ENCODE measurements at regions not wholly inside any gene's neighbourhood (a gene's known extent, or its start where the extent isn't known, plus 50 kb on each side); places are given as distances from the start of the nearest gene placed in this dataset.

- H3K4me1 Mint-ChIP-seq (ENCODE audit: low read depth): no peaks in the 10 kb centered on the region
- H3K9me3 Mint-ChIP-seq: no peaks in the 10 kb centered on the region
- H3K4me3 Mint-ChIP-seq: no peak overlapping the region
- no peak for DNase-seq (ENCODE audit: low spot score)
- H3K27me3 Mint-ChIP-seq (ENCODE audit: insufficient read depth): no peaks in the 10 kb centered on the region
- intact Hi-C loops (cut with micrococcal nuclease): no loop called here
- H3K36me3 Mint-ChIP-seq (ENCODE audit: low read depth): no peaks in the 10 kb centered on the region
- no peak overlapping the region for H3K27ac Mint-ChIP-seq
Measured at GRCh38 chr3:117117188-117117936, 407.8 kb downstream of the TUSC7 start.

GRCh38 chr3:117118604-117119003 is 409.0 kb downstream of the TUSC7 start:
- Mint-ChIP-seq H3K4me3 (no peak overlapping the region), H3K27me3 (ENCODE audit: insufficient read depth) (no peaks in the 10 kb centered on the region), H3K9me3 (no peaks in the 10 kb centered on the region), H3K4me1 (ENCODE audit: low read depth) (no peaks in the 10 kb centered on the region), H3K36me3 (ENCODE audit: low read depth) (no peaks in the 10 kb centered on the region), H3K27ac (no peak overlapping the region)
- intact Hi-C loops (cut with micrococcal nuclease): no loop called here
- DNase-seq (ENCODE audit: low spot score): no peak

GRCh38 chr3:117120014-117120413 is 410.4 kb downstream of the TUSC7 start:
- no peaks in the 10 kb centered on the region for H3K9me3 Mint-ChIP-seq
- no peaks in the 10 kb centered on the region for H3K36me3 Mint-ChIP-seq (ENCODE audit: low read depth)
- H3K4me3 Mint-ChIP-seq: no peak overlapping the region
- intact Hi-C loops (cut with micrococcal nuclease): no loop called here
- H3K27ac Mint-ChIP-seq: no peak overlapping the region
- no peak for DNase-seq (ENCODE audit: low spot score)
- H3K4me1 Mint-ChIP-seq (ENCODE audit: low read depth): no peaks in the 10 kb centered on the region
- no peaks in the 10 kb centered on the region for H3K27me3 Mint-ChIP-seq (ENCODE audit: insufficient read depth)

GRCh38 chr3:117122609-117123008 is 413.0 kb downstream of the TUSC7 start:
- H3K27me3 Mint-ChIP-seq (ENCODE audit: insufficient read depth): no peaks in the 10 kb centered on the region
- H3K9me3 Mint-ChIP-seq: no peaks in the 10 kb centered on the region
- H3K27ac Mint-ChIP-seq: no peak overlapping the region
- no peaks in the 10 kb centered on the region for H3K36me3 Mint-ChIP-seq (ENCODE audit: low read depth)
- no peak overlapping the region for H3K4me3 Mint-ChIP-seq
- no peaks in the 10 kb centered on the region for H3K4me1 Mint-ChIP-seq (ENCODE audit: low read depth)
- intact Hi-C loops (cut with micrococcal nuclease): no loop called here
- DNase-seq (ENCODE audit: low spot score): no peak

GRCh38 chr3:117126460-117126859 is 416.9 kb downstream of the TUSC7 start:
- Mint-ChIP-seq H3K9me3 (no peaks in the 10 kb centered on the region), H3K27me3 (ENCODE audit: insufficient read depth) (no peaks in the 10 kb centered on the region), H3K4me1 (ENCODE audit: low read depth) (no peaks in the 10 kb centered on the region), H3K4me3 (no peak overlapping the region), H3K36me3 (ENCODE audit: low read depth) (no peaks in the 10 kb centered on the region), H3K27ac (no peak overlapping the region)
- intact Hi-C loops (cut with micrococcal nuclease): no loop called here
- no peak for DNase-seq (ENCODE audit: low spot score)

GRCh38 chr3:117126946-117127546 is 417.5 kb downstream of the TUSC7 start:
- H3K36me3 Mint-ChIP-seq (ENCODE audit: low read depth): no peaks in the 10 kb centered on the region
- intact Hi-C loops (cut with micrococcal nuclease): no loop called here
- H3K27ac Mint-ChIP-seq: no peak overlapping the region
- H3K4me1 Mint-ChIP-seq (ENCODE audit: low read depth): no peaks in the 10 kb centered on the region
- H3K9me3 Mint-ChIP-seq: no peaks in the 10 kb centered on the region
- H3K27me3 Mint-ChIP-seq (ENCODE audit: insufficient read depth): no peaks in the 10 kb centered on the region
- no peak for DNase-seq (ENCODE audit: low spot score)
- no peak overlapping the region for H3K4me3 Mint-ChIP-seq

GRCh38 chr3:117128133-117128532 is 418.6 kb downstream of the TUSC7 start:
- Mint-ChIP-seq H3K27me3 (ENCODE audit: insufficient read depth) (no peaks in the 10 kb centered on the region), H3K9me3 (no peaks in the 10 kb centered on the region), H3K4me1 (ENCODE audit: low read depth) (no peaks in the 10 kb centered on the region), H3K27ac (no peak overlapping the region), H3K4me3 (no peak overlapping the region), H3K36me3 (ENCODE audit: low read depth) (no peaks in the 10 kb centered on the region)
- intact Hi-C loops (cut with micrococcal nuclease): no loop called here
- DNase-seq (ENCODE audit: low spot score): no peak

- no peaks in the 10 kb centered on the region for H3K4me1 Mint-ChIP-seq (ENCODE audit: low read depth)
- H3K27ac Mint-ChIP-seq: no peak overlapping the region
- no peaks in the 10 kb centered on the region for H3K9me3 Mint-ChIP-seq
- H3K36me3 Mint-ChIP-seq (ENCODE audit: low read depth): no peaks in the 10 kb centered on the region
- DNase-seq (ENCODE audit: low spot score): no peak
- no peaks in the 10 kb centered on the region for H3K27me3 Mint-ChIP-seq (ENCODE audit: insufficient read depth)
- intact Hi-C loops (cut with micrococcal nuclease): no loop called here
- no peak overlapping the region for H3K4me3 Mint-ChIP-seq
Measured at GRCh38 chr3:117128872-117129271, 419.3 kb downstream of the TUSC7 start.

- no peak for DNase-seq (ENCODE audit: low spot score)
- Mint-ChIP-seq H3K4me1 (ENCODE audit: low read depth) (no peaks in the 10 kb centered on the region), H3K27me3 (ENCODE audit: insufficient read depth) (no peaks in the 10 kb centered on the region), H3K27ac (no peak overlapping the region), H3K9me3 (no peaks in the 10 kb centered on the region), H3K4me3 (no peak overlapping the region), H3K36me3 (ENCODE audit: low read depth) (no peaks in the 10 kb centered on the region)
- intact Hi-C loops (cut with micrococcal nuclease): no loop called here
Measured at GRCh38 chr3:117129516-117129915, 419.9 kb downstream of the TUSC7 start.

- Mint-ChIP-seq H3K27ac (no peak overlapping the region), H3K9me3 (no peaks in the 10 kb centered on the region), H3K4me3 (no peak overlapping the region)
Measured at GRCh38 chr3:117130222-117130621, 420.6 kb downstream of the TUSC7 start.

GRCh38 chr3:117131259-117131658 is 421.7 kb downstream of the TUSC7 start:
- no peaks in the 10 kb centered on the region for H3K36me3 Mint-ChIP-seq (ENCODE audit: low read depth)

More at GRCh38 chr3:117130222-117130621, 420.6 kb downstream of the TUSC7 start:
- no peak for DNase-seq (ENCODE audit: low spot score)
- Mint-ChIP-seq H3K36me3 (ENCODE audit: low read depth) (no peaks in the 10 kb centered on the region), H3K4me1 (ENCODE audit: low read depth) (no peaks in the 10 kb centered on the region), H3K27me3 (ENCODE audit: insufficient read depth) (no peaks in the 10 kb centered on the region)
- intact Hi-C loops (cut with micrococcal nuclease): no loop called here

GRCh38 chr3:117133066-117133465 is 423.5 kb downstream of the TUSC7 start:
- Mint-ChIP-seq H3K4me3 (no peak overlapping the region), H3K9me3 (no peaks in the 10 kb centered on the region), H3K36me3 (ENCODE audit: low read depth) (no peaks in the 10 kb centered on the region), H3K27ac (no peak overlapping the region), H3K27me3 (ENCODE audit: insufficient read depth) (no peaks in the 10 kb centered on the region), H3K4me1 (ENCODE audit: low read depth) (no peaks in the 10 kb centered on the region)
- intact Hi-C loops (cut with micrococcal nuclease): no loop called here
- DNase-seq (ENCODE audit: low spot score): no peak

More at GRCh38 chr3:117131259-117131658, 421.7 kb downstream of the TUSC7 start:
- H3K27me3 Mint-ChIP-seq (ENCODE audit: insufficient read depth): no peaks in the 10 kb centered on the region
- intact Hi-C loops (cut with micrococcal nuclease): no loop called here
- H3K4me3 Mint-ChIP-seq: no peak overlapping the region
- no peak overlapping the region for H3K27ac Mint-ChIP-seq
- no peak for DNase-seq (ENCODE audit: low spot score)
- H3K4me1 Mint-ChIP-seq (ENCODE audit: low read depth): no peaks in the 10 kb centered on the region
- H3K9me3 Mint-ChIP-seq: no peaks in the 10 kb centered on the region

- Mint-ChIP-seq H3K9me3 (no peaks in the 10 kb centered on the region), H3K27me3 (ENCODE audit: insufficient read depth) (no peaks in the 10 kb centered on the region), H3K4me1 (ENCODE audit: low read depth) (no peaks in the 10 kb centered on the region), H3K4me3 (no peak overlapping the region), H3K36me3 (ENCODE audit: low read depth) (no peaks in the 10 kb centered on the region), H3K27ac (no peak overlapping the region)
- DNase-seq (ENCODE audit: low spot score): no peak
- intact Hi-C loops (cut with micrococcal nuclease): no loop called here
Measured at GRCh38 chr3:117135207-117135606, 425.6 kb downstream of the TUSC7 start.
